HG02798 (cell line): ENCODE measurements at regions not wholly inside any gene's neighbourhood (a gene's known extent, or its start where the extent isn't known, plus 50 kb on each side); places are given as distances from the start of the nearest gene placed in this dataset.
"Not testable (repeated sequence)": the region's sequence is repeated elsewhere in the genome, so short reads cannot be mapped to it uniquely, and the experiment has no call there.

Experiments
- ATAC-seq: cut with Tn5 transposase; IDR thresholded peaks from one replicate; pipeline ENCODE4 v1.9.1; 2021; ENCODE audit warnings: mild to moderate bottlenecking; ENCODE audit not compliant: unreplicated experiment, poor library complexity

DNA sequence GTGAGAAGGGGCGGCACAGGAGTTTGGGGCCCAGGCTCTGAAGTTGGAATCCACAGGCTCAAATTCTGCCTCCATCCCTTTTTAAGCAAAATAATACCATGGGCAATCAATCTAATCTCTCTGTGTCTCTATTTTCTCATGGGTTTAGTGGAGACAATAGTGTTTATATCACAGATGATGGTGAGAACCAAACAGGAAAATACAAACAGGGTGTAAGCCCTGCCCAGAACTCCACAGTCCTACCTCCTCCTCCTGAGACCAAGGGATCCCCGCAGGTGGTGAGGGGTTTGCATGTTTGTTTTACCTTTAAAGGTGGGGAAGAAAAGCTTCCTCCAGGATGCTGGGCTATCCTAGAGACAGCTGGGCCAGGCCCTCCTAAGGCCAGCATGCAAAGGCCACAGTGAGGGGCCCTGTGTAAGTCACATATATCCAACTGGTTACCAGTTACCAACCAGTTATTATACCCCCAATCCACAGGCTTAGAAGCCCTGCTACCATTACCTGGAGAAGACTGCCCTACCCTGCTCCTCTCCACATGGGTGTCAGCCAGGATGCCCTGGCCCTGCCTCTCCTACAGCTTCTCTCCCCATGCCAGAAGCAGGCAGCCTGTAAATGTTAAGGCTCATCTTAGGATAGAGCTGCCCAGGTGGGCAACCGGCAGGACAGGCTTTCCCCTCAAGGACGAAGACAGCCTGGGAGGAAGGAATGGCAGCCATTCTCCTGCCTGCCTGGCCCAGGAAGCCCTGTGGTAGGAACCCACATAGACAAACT lies 658.4 kb downstream of the UQCRFS1 start:
- ATAC-seq = no peak

DNA sequence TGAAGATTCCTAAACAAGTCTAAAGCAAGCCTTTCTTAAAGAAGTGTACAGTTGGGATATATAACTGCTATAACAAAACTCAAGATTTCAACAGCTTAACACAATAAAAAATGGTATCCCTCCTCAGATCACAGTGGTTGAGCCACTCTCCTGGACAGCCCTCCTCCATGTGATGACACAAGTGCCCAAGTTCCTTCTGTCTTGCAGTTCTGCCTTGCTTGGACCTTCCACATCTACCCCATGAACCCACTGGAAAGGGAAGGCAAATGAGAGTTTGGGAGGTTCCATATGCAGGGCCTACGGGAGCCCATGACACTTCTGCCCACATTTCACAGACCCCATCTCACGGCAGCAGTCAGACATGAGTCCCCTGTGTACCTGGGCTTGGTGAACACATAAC lies 659.2 kb downstream of the UQCRFS1 start:
- ATAC-seq = no peak

DNA sequence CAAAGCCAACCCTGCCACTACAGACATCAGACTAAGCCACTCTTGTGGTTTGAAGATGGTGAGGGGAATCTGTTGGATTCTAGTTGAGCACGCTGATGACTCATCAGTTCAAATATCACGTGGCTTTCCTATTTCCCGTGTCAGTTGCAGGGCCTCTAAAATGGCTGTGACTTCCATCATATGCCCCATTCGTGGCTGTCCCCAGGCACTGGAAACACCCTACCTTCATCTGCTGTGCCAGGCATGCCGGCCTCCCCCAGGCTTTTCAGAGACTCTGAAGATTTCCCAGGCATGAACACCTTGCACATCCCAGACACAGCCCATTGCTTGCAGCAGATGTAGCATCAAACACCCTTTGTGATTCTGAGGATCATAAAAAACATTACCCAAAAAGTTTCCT lies 659.9 kb downstream of the UQCRFS1 start:
- ATAC-seq = no peak

DNA sequence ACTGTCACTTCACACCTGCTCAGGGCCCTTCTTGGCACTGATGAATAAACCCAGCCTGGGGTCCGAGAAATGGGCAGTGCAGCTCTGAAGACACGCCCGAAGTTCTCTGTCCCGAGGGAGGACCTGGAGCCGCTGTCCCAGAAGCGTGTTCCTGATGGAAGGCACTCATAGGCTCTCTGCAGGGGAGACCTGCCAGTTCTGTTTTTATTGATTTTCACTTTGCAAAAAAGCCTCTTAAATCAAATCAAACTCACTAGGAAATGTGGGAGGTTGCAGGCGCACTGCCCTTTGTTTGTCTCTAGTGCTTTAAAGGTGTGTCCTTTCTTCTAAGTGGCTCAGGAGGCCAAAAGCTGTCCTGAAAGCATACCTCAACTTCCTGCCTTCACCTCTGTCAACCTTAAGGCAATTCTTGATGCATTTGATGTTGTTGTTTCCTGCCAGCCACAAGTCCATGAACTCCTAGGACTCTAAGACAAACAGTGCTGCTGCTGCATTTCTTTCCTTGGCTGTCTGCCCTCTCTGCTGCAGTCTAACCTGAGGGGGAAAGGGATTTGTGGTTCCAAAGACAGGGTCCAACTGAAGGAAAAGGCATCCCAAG lies 663.2 kb downstream of the UQCRFS1 start:
- ATAC-seq = no peak

DNA sequence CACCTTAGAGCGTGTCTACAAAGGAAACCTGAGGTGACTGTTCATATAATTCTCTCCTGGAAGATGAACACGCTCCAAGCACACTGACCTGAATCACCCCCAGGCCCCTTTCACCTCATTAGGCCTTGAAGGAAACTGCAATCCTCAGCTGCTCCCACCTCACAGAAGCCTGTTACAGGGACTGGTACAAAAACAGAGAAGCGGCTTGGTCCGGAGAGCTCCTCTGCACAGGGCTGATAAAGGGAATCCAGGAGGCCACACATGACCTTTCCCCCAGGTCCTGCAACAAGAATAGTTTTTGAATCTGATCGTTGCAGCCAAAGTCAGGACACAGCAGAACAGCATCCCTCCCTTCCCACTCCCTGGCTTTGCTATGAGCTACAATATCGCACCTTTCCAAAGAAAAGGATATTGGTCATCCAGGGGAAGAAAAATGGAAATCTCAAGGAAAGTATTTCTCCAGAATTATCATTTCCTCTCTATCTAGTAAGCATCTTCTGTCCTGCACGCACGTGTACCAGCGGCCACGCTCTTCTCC lies 666.7 kb downstream of the UQCRFS1 start:
- ATAC-seq = no peak

DNA sequence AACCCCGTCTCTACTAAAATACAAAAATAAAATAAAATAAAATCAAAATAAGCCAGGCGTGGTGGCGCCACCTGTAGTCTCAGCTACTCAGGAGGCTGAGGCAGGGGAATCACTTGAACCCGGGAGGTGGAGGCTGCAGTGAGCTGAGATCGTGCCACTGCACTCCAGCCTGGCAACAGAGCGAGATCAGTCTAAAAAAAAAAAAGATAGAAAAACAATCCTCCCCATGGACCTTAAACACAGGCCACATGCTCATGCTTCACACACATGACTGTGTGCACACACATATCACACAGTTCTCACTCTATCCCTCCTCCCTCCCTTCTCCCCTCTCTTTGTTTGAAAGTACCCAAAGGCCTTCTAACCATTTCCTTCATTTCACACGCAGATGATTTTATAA lies 667.6 kb downstream of the UQCRFS1 start:
- ATAC-seq = not testable (repeated sequence)

DNA sequence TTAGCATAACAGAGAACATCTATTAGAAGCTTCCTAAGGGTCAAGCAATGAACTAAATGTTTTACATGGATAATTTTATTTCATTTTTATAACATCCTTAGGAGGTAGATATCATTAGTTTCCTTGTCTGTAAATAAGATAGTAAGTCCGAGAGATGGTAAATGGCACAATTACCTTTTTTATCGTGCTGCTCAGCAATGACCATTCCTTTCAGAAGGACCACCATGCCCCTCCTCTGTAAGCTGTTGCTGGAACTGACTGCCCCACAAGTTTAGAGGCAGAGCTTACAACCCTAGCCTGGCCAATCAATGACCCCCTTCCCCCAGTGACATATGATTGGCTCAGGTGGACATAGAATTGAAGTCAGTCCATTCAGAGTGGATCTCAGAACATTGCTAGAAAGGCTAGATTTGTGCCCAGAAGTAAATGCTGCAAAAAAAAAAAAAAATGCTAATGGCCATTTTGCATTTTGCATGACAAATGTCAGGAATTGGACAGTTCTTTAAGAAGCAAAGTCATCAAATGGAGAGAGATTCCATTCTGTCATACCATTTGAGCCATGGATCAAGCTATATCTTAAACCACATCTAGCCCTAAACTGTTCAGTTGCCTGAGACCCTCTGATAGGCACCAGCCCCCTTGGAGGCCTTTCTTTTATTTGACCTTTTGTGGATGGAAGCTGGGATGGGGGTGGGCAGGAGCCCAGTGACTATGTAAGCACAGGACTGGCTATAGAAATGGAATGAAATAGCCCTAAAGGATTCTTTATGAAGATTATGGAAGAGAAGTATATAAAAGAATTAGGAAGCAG lies 668.3 kb downstream of the UQCRFS1 start:
- ATAC-seq = no peak

DNA sequence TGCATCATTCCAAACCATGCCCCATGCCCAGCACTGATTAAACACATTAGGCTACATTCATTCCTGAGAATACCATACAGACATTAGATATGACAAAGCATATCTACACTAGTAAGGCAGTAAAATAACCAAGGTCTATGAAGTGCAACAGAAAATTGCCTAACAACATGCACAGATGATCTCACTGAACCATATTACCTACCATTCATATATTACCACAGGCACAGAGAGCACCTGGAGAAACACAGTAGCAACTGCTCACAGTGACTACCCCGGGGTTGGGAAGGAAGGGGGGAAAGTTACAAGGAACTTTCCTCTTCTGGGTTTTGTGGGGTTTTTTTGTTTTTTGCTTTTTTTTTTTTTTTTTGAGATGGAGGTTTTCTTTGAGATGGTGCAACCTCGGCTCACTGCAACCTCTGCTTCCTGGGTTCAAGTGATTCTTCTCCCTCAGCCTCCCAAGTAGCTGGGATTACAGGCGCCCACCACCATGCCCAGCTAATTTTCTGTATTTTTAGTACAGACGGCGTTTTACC lies 669.6 kb downstream of the UQCRFS1 start:
- ATAC-seq = no peak

DNA sequence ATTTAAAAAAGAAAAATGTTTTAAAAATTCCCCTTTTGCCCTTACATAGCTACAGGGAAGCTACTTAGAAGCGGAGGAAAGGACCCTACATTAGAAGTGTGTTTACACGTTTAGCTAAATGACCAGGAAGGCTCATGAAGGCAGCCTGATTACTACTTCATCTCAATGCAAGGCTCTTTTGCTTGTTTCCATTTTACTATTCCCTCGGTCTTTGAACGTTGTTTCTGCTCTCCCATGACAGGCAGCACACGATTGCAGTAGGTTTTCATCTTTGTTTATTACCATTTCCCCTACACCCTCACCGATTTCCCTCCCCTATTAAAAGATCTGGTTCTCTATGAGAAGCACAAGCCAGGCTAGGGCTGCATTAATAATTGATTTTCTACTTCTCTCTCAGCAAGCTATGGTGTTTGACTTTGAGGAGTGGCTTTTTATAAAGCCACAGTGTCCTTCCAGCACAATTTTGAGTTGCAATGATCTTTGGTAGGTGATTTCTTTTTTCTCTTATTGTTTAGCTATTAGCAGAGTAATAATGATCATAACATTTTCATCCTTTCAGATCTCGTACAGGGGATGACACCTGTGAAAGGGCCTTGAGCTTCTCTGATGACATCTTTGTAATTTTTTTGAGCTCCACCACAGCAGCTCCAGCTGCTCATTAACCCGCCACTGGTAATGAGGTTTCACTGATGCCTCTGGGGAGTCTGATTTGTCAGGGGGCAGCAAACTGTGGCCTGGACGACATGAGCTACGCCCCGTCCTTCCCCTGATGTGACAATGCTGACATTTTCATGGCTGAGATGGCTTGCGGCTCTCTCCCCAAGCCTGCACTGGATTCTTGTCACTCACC lies 670.3 kb downstream of the UQCRFS1 start:
- ATAC-seq = no peak

DNA sequence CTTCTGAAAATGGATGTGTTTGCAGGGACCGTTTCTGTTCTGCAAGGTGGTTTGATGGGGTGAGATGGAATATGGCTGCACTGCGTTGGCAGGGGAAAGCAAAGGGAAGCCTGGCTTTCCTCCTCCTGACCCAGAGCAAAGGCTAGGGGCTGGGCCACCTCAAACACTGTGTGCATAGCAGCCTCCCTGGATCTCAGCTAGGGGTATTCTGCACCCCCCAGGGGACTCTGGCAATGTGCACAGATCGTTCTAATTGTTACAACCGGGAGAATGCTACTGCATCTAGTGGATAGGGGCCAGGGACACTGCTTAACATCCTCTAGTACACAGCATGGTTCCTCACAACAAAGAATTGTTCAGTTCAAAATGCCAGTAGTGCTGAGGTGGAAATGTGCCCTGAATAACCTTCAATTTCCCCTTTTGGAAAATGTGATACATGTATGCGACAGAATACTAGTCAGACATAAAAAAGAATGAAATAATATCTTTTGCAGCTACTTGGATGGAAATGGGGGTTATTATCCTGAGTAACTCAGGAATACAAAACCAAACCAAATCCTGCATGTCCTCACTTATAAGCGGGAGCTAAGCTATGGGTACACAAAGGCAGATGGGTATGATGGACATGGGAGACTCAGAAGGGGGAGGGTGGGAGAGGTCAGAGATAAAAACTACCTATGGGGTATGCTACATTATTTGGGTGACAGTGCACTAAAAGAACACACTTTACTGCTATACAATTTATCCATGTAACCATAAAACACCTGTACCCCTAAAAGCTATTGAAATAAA lies 671.2 kb downstream of the UQCRFS1 start:
- no peak for ATAC-seq

DNA sequence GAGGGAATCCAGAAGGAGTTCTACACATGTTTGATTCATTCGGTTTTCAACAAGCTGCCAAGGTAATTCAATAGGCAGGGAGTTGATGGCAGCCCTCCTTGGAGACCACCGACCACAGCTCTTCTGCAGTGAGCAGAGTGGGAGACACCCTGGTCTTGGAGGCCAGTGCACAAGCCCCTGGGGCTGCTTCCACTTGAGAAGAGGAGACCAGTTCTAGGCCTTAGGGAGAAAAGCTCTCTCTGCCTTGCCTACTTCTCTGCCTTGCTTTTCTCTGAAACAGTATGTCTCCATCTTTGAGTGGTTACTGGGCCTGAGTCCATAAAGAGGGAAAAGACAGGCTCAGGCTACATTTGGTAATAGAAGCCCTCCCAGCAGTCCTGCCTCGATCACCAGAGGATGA lies 671.9 kb downstream of the UQCRFS1 start:
- no peak for ATAC-seq

DNA sequence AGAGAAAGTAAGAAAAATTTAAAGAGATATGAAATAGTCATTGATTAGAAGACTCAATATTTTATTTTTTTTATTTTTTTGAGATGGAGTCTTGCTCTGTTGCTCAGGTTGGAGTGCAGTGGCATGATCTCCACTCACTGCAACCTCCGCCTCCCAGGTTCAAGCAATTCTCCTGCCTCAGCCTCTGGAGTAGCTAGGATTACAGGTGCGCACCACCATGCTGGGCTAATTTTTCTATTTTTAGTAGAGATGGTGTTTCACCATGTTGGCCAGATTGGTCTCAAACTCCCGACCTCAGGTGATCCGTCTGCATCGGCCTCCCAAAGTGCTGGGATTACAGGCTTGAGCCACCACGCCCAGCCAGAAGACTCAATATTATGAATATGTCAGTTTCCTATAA lies 672.6 kb downstream of the UQCRFS1 start:
- ATAC-seq = not testable (repeated sequence)

DNA sequence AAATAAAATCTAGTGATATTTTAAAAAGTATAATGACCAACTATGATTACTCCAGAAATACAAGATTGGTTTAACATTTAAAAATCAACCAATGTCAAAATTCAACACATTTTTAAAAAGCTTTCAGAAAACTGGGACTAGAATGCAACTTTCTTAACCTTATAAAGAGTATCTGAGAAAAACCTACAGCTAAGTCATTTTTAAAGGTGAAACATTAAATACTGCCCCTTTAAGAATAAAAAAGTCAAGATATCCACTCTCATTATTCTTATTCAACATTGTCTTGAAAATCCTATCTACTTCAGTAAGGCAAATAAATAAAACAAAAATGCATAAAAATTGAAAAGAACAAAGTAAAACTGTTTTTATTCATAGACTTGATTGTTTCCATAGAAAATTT lies 673.2 kb downstream of the UQCRFS1 start:
- no peak for ATAC-seq

DNA sequence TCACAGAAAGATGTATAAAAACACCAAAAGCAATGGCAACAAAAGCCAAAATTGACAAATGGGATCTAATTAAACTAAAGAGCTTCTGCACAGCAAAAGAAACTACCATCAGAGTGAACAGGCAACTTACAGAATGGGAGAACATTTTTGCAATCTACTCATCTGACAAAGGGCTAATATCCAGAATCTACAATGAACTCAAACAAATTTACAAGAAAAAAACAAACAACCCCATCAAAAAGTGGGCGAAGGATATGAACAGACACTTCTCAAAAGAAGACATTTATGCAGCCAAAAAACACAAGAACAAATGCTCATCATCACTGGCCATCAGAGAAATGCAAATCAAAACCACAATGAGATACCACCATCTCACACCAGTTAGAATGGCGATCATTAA lies 674.4 kb downstream of the UQCRFS1 start:
- ATAC-seq = not testable (repeated sequence)

DNA sequence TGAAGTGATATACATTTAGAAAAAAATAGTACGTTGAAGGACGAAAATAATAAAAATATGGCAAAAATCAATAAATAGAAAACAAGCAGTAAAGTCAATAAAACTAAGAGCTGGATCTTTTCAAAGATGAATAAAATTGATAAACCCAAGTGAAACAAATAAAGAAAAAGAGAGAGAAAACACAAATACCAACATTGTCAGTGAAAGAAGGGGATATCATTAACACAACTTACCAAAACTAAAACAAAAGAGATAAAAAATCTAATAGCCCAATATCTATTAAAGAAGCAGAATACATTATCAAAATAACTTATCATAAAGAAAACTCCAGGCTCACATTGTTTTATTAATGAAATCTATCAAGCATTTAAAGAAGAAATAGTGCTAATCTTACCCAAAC lies 675.1 kb downstream of the UQCRFS1 start:
- no peak for ATAC-seq

DNA sequence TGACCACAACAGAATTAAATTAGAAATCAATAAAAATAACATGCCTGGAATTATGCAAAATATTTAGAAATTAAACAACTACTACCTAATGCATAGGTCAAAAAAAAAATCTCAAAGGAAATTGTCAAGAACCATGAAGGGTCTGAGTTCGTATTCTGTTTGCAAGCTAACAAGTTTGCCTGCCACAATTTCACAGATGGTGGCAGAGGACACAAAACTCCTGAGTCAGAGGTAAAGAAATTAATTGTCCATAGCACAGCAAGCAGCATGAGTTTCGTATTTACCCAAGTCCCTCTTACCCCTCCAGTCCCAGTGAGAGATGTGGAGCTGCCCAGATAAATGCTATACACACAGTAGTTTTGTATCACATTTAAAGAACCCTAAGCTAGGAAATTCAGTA lies 675.9 kb downstream of the UQCRFS1 start:
- ATAC-seq = no peak

DNA sequence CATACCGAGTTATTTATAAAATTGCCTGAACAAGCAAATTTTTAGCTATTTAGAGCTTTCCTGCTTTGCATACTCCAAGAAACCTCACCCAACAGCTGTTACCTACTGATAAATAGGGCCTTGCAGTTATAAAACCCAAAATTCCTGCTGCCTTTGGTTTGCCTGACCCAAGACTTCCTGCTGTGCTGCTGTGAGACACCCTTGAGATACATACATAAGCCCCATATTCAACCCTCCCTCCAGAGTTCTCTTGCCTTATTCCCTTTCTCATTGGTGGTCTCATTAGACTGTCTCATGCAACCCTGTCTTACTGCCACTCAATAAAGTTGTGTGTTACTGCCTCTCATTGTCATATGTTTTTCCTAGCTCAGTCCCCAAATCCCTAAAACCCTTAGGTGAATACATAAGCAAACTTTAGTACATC lies 677.6 kb downstream of the UQCRFS1 start:
- ATAC-seq = no peak

DNA sequence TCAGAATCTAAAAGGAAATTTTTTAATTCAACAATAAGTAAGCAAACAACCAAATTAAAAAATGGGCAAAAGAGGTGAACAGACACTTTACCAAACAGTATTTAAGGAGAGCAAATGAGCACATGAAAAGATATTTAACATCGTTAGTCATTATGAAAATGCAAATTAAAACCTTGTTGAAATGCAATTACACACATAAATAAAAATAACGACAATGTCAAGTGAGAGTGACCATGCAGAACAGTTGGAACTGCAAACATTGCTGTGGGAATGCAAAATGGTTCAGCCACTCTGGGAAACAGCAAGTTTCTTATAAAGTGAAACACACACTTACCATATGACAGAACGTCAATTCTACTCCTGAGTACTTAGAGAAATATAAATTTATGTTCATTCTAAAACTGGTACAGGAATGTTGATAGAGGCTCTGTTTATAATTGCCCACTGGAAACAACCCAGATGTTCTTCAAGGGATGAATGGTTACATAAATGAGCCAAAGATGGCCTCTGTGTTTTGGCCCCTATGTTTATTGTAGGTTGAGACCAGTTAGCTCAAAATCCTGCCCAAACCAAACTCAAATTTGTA lies 678.1 kb downstream of the UQCRFS1 start:
- no peak for ATAC-seq
